DND-41 (cell line): ENCODE measurements at regions not wholly inside any gene's neighbourhood (a gene's known extent, or its start where the extent isn't known, plus 50 kb on each side); places are given as distances from the start of the nearest gene placed in this dataset.

Source experiments
- CTCF ChIP-seq: IDR thresholded peaks from 2 replicates; pipeline ENCODE4 v1.5.1; 2012; ENCODE audit warnings: borderline replicate concordance, low read length, moderate library complexity, mild to moderate bottlenecking; ENCODE audit not compliant: poor library complexity, severe bottlenecking; ENCODE audit errors: extremely low read depth
- EZH2 ChIP-seq: IDR thresholded peaks from 3 replicates; pipeline ENCODE4 v1.6.1; 2012; ENCODE audit warnings: borderline replicate concordance, low read depth, mild to moderate bottlenecking, moderate library complexity, low read length, inconsistent platforms; ENCODE audit not compliant: severe bottlenecking

GRCh38 chr9:95724253-95724991 is 151.1 kb upstream of the ERCC6L2 start:
- no peak for TF ChIP-seq CTCF
- no peak for TF ChIP-seq EZH2
